ENCODE measurements at regions not wholly inside any gene's neighbourhood (a gene's known extent, or its start where the extent isn't known, plus 50 kb on each side); places are given as distances from the start of the nearest gene placed in this dataset.

- no peak for TF ChIP-seq POLR2A (IDR thresholded peaks at IDR 0.05; ENCODE audit: low read depth, low read length)
- no peak for TF ChIP-seq POLR2AphosphoS5 (IDR thresholded peaks at IDR 0.05; ENCODE audit: low read depth, low read length)
Observed at GRCh38 chr5:152592416-152592815, 187.3 kb upstream of the NMUR2 start.
